Suprapubic skin (tissue), 3 donors: ENCODE measurements at regions not wholly inside any gene's neighbourhood (a gene's known extent, or its start where the extent isn't known, plus 50 kb on each side); places are given as distances from the start of the nearest gene placed in this dataset.
"Not testable (repeated sequence)": the region's sequence is repeated elsewhere in the genome, so short reads cannot be mapped to it uniquely, and the experiment has no call there.

Experiments used
- EP300 ChIP-seq: sonication (generic); formaldehyde crosslinking; IDR thresholded peaks from one replicate; pipeline ENCODE4 v1.6.1; 2017; ENCODE audit warnings: antibody characterized with exemption
- POLR2A ChIP-seq, 2 donors: fragments of 450-650 bp; IDR thresholded peaks; one replicate each; pipeline ENCODE4 v1.6.1; 2017; ENCODE audit warnings: antibody characterized with exemption in 2 of 2, mild to moderate bottlenecking in 2 of 2, moderate library complexity in 2 of 2
- TF ChIP-seq, protein P1 (sequence below), 2 donors: fragments of 200-600 bp in 1 of 2; fragments of 450-650 bp in 1 of 2; sonication (generic) in 1 of 2; IDR thresholded peaks; one replicate each; pipeline ENCODE4 v1.5.1; 2016 to 2019; ENCODE audit warnings: antibody characterized with exemption in 2 of 2, mild to moderate bottlenecking in 1 of 2, moderate library complexity in 1 of 2

- TF ChIP-seq, protein P1, sequence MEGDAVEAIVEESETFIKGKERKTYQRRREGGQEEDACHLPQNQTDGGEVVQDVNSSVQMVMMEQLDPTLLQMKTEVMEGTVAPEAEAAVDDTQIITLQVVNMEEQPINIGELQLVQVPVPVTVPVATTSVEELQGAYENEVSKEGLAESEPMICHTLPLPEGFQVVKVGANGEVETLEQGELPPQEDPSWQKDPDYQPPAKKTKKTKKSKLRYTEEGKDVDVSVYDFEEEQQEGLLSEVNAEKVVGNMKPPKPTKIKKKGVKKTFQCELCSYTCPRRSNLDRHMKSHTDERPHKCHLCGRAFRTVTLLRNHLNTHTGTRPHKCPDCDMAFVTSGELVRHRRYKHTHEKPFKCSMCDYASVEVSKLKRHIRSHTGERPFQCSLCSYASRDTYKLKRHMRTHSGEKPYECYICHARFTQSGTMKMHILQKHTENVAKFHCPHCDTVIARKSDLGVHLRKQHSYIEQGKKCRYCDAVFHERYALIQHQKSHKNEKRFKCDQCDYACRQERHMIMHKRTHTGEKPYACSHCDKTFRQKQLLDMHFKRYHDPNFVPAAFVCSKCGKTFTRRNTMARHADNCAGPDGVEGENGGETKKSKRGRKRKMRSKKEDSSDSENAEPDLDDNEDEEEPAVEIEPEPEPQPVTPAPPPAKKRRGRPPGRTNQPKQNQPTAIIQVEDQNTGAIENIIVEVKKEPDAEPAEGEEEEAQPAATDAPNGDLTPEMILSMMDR (IDR thresholded peaks at IDR 0.05) = not testable (repeated sequence)
- not testable (repeated sequence) for TF ChIP-seq POLR2A (IDR thresholded peaks at IDR 0.05); EP300
These were observed 1463.4 kb downstream of the KHDRBS2 start for GRCh38 chr6:60822597-60822996.
